H9 (cell line): ENCODE measurements at regions not wholly inside any gene's neighbourhood (a gene's known extent, or its start where the extent isn't known, plus 50 kb on each side); places are given as distances from the start of the nearest gene placed in this dataset.

Source experiments
- DNase-seq: peaks from one replicate; pipeline ENCODE4 v3.0.0-alpha.2; 2017
- H2AFZ ChIP-seq: one replicate; pipeline ENCODE4 v1.6.1; 2013; ENCODE audit warnings: mild to moderate bottlenecking, low read length, control low read depth, moderate library complexity
- H2AK5ac ChIP-seq: 2 replicates; pipeline ENCODE4 v1.6.1; 2013; ENCODE audit warnings: low read length, control low read depth, mixed read lengths; ENCODE audit not compliant: insufficient read length
- H2BK120ac ChIP-seq: one replicate; pipeline ENCODE4 v1.6.1; 2013; ENCODE audit warnings: low read depth, mild to moderate bottlenecking, low read length, control low read depth, inconsistent platforms; ENCODE audit not compliant: poor library complexity, severe bottlenecking
- H2BK12ac ChIP-seq: 2 replicates; pipeline ENCODE4 v1.6.1; 2013; ENCODE audit warnings: low read length, control low read depth, mixed read lengths, low read depth; ENCODE audit not compliant: insufficient read length
- H2BK15ac ChIP-seq: 2 replicates; pipeline ENCODE4 v1.6.1; 2013; ENCODE audit warnings: low read depth, low read length, control low read depth
- H2BK20ac ChIP-seq: one replicate; pipeline ENCODE4 v1.6.1; 2013; ENCODE audit warnings: low read depth, mild to moderate bottlenecking, low read length, control low read depth, inconsistent platforms; ENCODE audit not compliant: poor library complexity, severe bottlenecking
- H2BK5ac ChIP-seq: 2 replicates; pipeline ENCODE4 v1.6.1; 2013; ENCODE audit warnings: low read length, control low read depth, mixed read lengths; ENCODE audit not compliant: insufficient read length
- H3K14ac ChIP-seq: 2 replicates; pipeline ENCODE4 v1.6.1; 2013; ENCODE audit warnings: low read length, control low read depth; ENCODE audit not compliant: insufficient read depth
- H3K18ac ChIP-seq: 2 replicates; pipeline ENCODE4 v1.6.1; 2013; ENCODE audit warnings: low read depth, mild to moderate bottlenecking, mixed read lengths, low read length, control low read depth; ENCODE audit not compliant: insufficient read length
- H3K23ac ChIP-seq: 2 replicates; pipeline ENCODE4 v1.6.1; 2013; ENCODE audit warnings: low read length, control low read depth, mixed read lengths, low read depth; ENCODE audit not compliant: insufficient read length
- H3K23me2 ChIP-seq: 2 replicates; pipeline ENCODE4 v1.6.1; 2013; ENCODE audit warnings: low read depth, mild to moderate bottlenecking, mixed read lengths, low read length, control low read depth; ENCODE audit not compliant: insufficient read length, poor library complexity, severe bottlenecking
- H3K27ac ChIP-seq: 2 replicates; pipeline ENCODE4 v1.5.1; 2013; ENCODE audit warnings: low read length, control low read depth, mixed read lengths, low read depth; ENCODE audit not compliant: insufficient read length
- H3K27me3 ChIP-seq: 2 replicates; pipeline ENCODE4 v1.6.1; 2013; ENCODE audit warnings: low read length, control low read depth, inconsistent platforms; ENCODE audit not compliant: insufficient read depth
- H3K4ac ChIP-seq: 2 replicates; pipeline ENCODE4 v1.6.1; 2013; ENCODE audit warnings: low read depth, mild to moderate bottlenecking, control low read depth, inconsistent platforms, low read length, moderate library complexity
- H3K4me1 ChIP-seq: 2 replicates; pipeline ENCODE4 v1.6.1; 2013; ENCODE audit warnings: low read length, control low read depth, inconsistent platforms; ENCODE audit not compliant: insufficient read depth
- H3K4me2 ChIP-seq: 2 replicates; pipeline ENCODE4 v1.6.1; 2013; ENCODE audit warnings: low read length, control low read depth, mixed read lengths; ENCODE audit not compliant: insufficient read length, insufficient read depth
- H3K56ac ChIP-seq: 2 replicates; pipeline ENCODE4 v1.6.1; 2013; ENCODE audit warnings: low read depth, mild to moderate bottlenecking, mixed read lengths, low read length, control low read depth; ENCODE audit not compliant: insufficient read length
- H3K79me1 ChIP-seq: 2 replicates; pipeline ENCODE4 v1.6.1; 2013; ENCODE audit warnings: low read depth, mild to moderate bottlenecking, moderate library complexity, low read length, control low read depth, inconsistent platforms; ENCODE audit not compliant: insufficient read depth, poor library complexity, severe bottlenecking
- H3K79me2 ChIP-seq: 2 replicates; pipeline ENCODE4 v1.6.1; 2013; ENCODE audit warnings: low read length, control low read depth, inconsistent platforms; ENCODE audit not compliant: insufficient read depth
- H3K9ac ChIP-seq: 2 replicates; pipeline ENCODE4 v1.6.1; 2013; ENCODE audit warnings: low read length, control low read depth, mixed read lengths; ENCODE audit not compliant: insufficient read length; ENCODE audit errors: extremely low read depth
- H3K9me3 ChIP-seq: one replicate; pipeline ENCODE4 v1.6.1; 2013; ENCODE audit warnings: low read depth, low read length, inconsistent platforms; ENCODE audit not compliant: control insufficient read depth
- H3T11ph ChIP-seq: one replicate; pipeline ENCODE4 v1.6.1; 2013; ENCODE audit warnings: mild to moderate bottlenecking, low read length, control low read depth, inconsistent platforms
- H4K20me1 ChIP-seq: one replicate; pipeline ENCODE4 v1.6.1; 2013; ENCODE audit not compliant: control insufficient read depth, insufficient read length, insufficient read depth
- H4K5ac ChIP-seq: 2 replicates; pipeline ENCODE4 v1.6.1; 2013; ENCODE audit warnings: low read depth, mild to moderate bottlenecking, mixed read lengths, low read length, control low read depth; ENCODE audit not compliant: insufficient read length
- H4K8ac ChIP-seq: replicated peaks from 2 replicates; pipeline ENCODE4 v1.6.1; 2013; ENCODE audit warnings: low read length, control low read depth, mixed read lengths, low read depth; ENCODE audit not compliant: insufficient read length
- H4K91ac ChIP-seq: 2 replicates; pipeline ENCODE4 v1.6.1; 2013; ENCODE audit warnings: low read depth, mild to moderate bottlenecking, moderate library complexity, mixed read lengths, low read length, control low read depth; ENCODE audit not compliant: insufficient read length
- H3K27ac Mint-ChIP-seq, 3 experiments: 2 replicates in 2 of 3; 3 replicates in 1 of 3; pipeline ENCODE4 v1.8.0; 2020 to 2021; ENCODE audit warnings: mixed read lengths in 3 of 3, mild to moderate bottlenecking in 1 of 3, moderate library complexity in 1 of 3
- H3K27me3 Mint-ChIP-seq: 2 replicates; pipeline ENCODE4 v1.8.0; 2021; ENCODE audit warnings: low read depth, mild to moderate bottlenecking, moderate library complexity, mixed read lengths
- H3K36me3 Mint-ChIP-seq, 3 experiments: 2 replicates in 2 of 3; 3 replicates in 1 of 3; pipeline ENCODE4 v1.8.0; 2020 to 2021; ENCODE audit warnings: low read depth in 3 of 3, mixed read lengths in 3 of 3; ENCODE audit not compliant: insufficient read depth in 1 of 3
- H3K4me1 Mint-ChIP-seq, 2 experiments: 2 replicates each; pipeline ENCODE4 v1.8.0; 2020; ENCODE audit warnings: mixed read lengths in 2 of 2
- H3K4me3 Mint-ChIP-seq, 2 experiments: 2 replicates in 1 of 2; 3 replicates in 1 of 2; pipeline ENCODE4 v1.8.0; 2020 to 2021; ENCODE audit warnings: mild to moderate bottlenecking in 2 of 2, mixed read lengths in 2 of 2, moderate library complexity in 1 of 2
- H3K9me3 Mint-ChIP-seq, 2 experiments: 2 replicates in 1 of 2; 3 replicates in 1 of 2; pipeline ENCODE4 v1.8.0; 2020; ENCODE audit warnings: mild to moderate bottlenecking in 2 of 2, mixed read lengths in 2 of 2, moderate library complexity in 1 of 2
- WGBS: extraction: QIAGEN DNeasy Blood & Tissue Kit; methylation state at CpG from one replicate; pipeline ENCODE4 v1.1.7; 2013; ENCODE audit warnings: missing lambda C conversion rate, low lambda C conversion rate, mixed read lengths; ENCODE audit not compliant: insufficient read length; ENCODE audit errors: extremely low coverage; 5-methylcytosine and 5-hydroxymethylcytosine counted together
- TF ChIP-seq, protein P1 (sequence below): fragments of 200-600 bp; sonication (generic); conservative IDR thresholded peaks from 3 replicates; pipeline ENCODE4 v1.8.0; 2021; ENCODE audit warnings: antibody characterized with exemption, mild to moderate bottlenecking

GRCh38 chr4:141449927-141450326, 186.5 kb upstream of the IL15 start:
- TF ChIP-seq, protein P1, sequence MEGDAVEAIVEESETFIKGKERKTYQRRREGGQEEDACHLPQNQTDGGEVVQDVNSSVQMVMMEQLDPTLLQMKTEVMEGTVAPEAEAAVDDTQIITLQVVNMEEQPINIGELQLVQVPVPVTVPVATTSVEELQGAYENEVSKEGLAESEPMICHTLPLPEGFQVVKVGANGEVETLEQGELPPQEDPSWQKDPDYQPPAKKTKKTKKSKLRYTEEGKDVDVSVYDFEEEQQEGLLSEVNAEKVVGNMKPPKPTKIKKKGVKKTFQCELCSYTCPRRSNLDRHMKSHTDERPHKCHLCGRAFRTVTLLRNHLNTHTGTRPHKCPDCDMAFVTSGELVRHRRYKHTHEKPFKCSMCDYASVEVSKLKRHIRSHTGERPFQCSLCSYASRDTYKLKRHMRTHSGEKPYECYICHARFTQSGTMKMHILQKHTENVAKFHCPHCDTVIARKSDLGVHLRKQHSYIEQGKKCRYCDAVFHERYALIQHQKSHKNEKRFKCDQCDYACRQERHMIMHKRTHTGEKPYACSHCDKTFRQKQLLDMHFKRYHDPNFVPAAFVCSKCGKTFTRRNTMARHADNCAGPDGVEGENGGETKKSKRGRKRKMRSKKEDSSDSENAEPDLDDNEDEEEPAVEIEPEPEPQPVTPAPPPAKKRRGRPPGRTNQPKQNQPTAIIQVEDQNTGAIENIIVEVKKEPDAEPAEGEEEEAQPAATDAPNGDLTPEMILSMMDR = no peak
- Histone ChIP-seq H4K20me1 (no peaks in the 10 kb centered on the region), H2AK5ac (no peak overlapping the region), H4K5ac (no peak overlapping the region), H3K79me1 (no peaks in the 10 kb centered on the region), H4K91ac (no peak overlapping the region), H3K23me2 (no peaks in the 10 kb centered on the region), H2BK120ac (no peak overlapping the region), H3K27ac (no peak overlapping the region), H3K4me2 (no peak overlapping the region), H2BK12ac (no peak overlapping the region), H2BK20ac (no peak overlapping the region), H3K56ac (no peak overlapping the region), H3K18ac (no peak overlapping the region), H3K23ac (no peak overlapping the region), H3K4ac (no peak overlapping the region), H2BK5ac (no peak overlapping the region), H4K8ac (no peak overlapping the region), H3K79me2 (no peaks in the 10 kb centered on the region), H2BK15ac (no peak overlapping the region), H3K9ac (no peak overlapping the region), H3K27me3 (no peaks in the 10 kb centered on the region), H3T11ph (no peak overlapping the region), H2AFZ (no peak overlapping the region), H3K14ac (no peak overlapping the region), H3K4me1 (no peaks in the 10 kb centered on the region), H3K9me3 (no peaks in the 10 kb centered on the region)
- Mint-ChIP-seq H3K36me3 (no peaks in the 10 kb centered on the region), H3K27me3 (no peaks in the 10 kb centered on the region; the same call in 1 of the 2 replicates), H3K4me1 (no peaks in the 10 kb centered on the region), H3K9me3 (no peaks in the 10 kb centered on the region), H3K27ac (no peak overlapping the region), H3K4me3 (no peak overlapping the region)
- WGBS = no CpG with 5 or more reads among the region's 3 CpGs
- no peak for DNase-seq
